Transverse colon (tissue), 4 donors: ENCODE measurements at regions not wholly inside any gene's neighbourhood (a gene's known extent, or its start where the extent isn't known, plus 50 kb on each side); places are given as distances from the start of the nearest gene placed in this dataset.

Experiments
- CTCF ChIP-seq, 5 experiments: fragments of 200-600 bp in 3 of 5; fragments of 450-650 bp in 2 of 5; sonication (generic) in 3 of 5; IDR thresholded peaks; 1 replicate in 2 of 5; 2 replicates in 3 of 5; pipeline ENCODE4 v1.5.1; 2016 to 2017; ENCODE audit warnings: antibody characterized with exemption in 5 of 5, inconsistent platforms in 3 of 5, mild to moderate bottlenecking in 2 of 5, moderate library complexity in 1 of 5
- EP300 ChIP-seq: sonication (generic); formaldehyde crosslinking; IDR thresholded peaks from one replicate; pipeline ENCODE4 v1.6.1; 2017; ENCODE audit warnings: antibody characterized with exemption, low read depth
- POLR2A ChIP-seq: fragments of 450-650 bp; IDR thresholded peaks from one replicate; pipeline ENCODE4 v1.6.1; 2016; ENCODE audit warnings: antibody characterized with exemption, mild to moderate bottlenecking, moderate library complexity
- POLR2AphosphoS5 ChIP-seq, 3 donors: sonication (generic); formaldehyde crosslinking; IDR thresholded peaks; one replicate each; pipeline ENCODE4 v1.6.1; 2016; ENCODE audit warnings: antibody characterized with exemption in 3 of 3

- TF ChIP-seq POLR2A (no peak), CTCF (IDR thresholded peaks at IDR 0.05) (no peak), POLR2AphosphoS5 (IDR thresholded peaks at IDR 0.05) (no peak), EP300 (no peak)
Observed at GRCh38 chr2:210795506-210795905, 239.1 kb downstream of the CPS1 start.
